ENCODE measurements at regions not wholly inside any gene's neighbourhood (a gene's known extent, or its start where the extent isn't known, plus 50 kb on each side); places are given as distances from the start of the nearest gene placed in this dataset.

- TF ChIP-seq CHD7 (IDR thresholded peaks at IDR 0.05; ENCODE audit: insufficient replicate concordance, low read length) (no peak), BACH1 (IDR thresholded peaks at IDR 0.05; ENCODE audit: low read length) (no peak), HDAC6 (IDR thresholded peaks at IDR 0.05; ENCODE audit: low read depth, low read length) (no peak), TAF1 (IDR thresholded peaks at IDR 0.05; ENCODE audit: low read depth, low read length) (no peak), RBBP5 (IDR thresholded peaks at IDR 0.05; ENCODE audit: borderline replicate concordance, low read depth, low read length) (no peak), GABPA (IDR thresholded peaks at IDR 0.05; ENCODE audit: borderline replicate concordance, insufficient read depth, low read length) (no peak), MAFK (IDR thresholded peaks at IDR 0.05; ENCODE audit: low read depth, low read length) (no peak)
These were observed 359.8 kb upstream of the FAM174A start (continued) for GRCh38 chr5:100175346-100175745.

Data from H1 (cell line).